Skeletal muscle satellite cell (primary cell): ENCODE measurements at regions not wholly inside any gene's neighbourhood (a gene's known extent, or its start where the extent isn't known, plus 50 kb on each side); places are given as distances from the start of the nearest gene placed in this dataset.
"Not testable (repeated sequence)": the region's sequence is repeated elsewhere in the genome, so short reads cannot be mapped to it uniquely, and the experiment has no call there.

ENCODE experiments used
- H3K27me3 ChIP-seq: 2 replicates; pipeline ENCODE4 v1.7.0; 2013; ENCODE audit warnings: low read length; ENCODE audit not compliant: control insufficient read depth, insufficient read depth
- H3K36me3 ChIP-seq: 2 replicates; pipeline ENCODE4 v1.7.0; 2013; ENCODE audit warnings: mild to moderate bottlenecking, control low read depth, low read length; ENCODE audit not compliant: insufficient read depth
- H3K4me1 ChIP-seq: 2 replicates; pipeline ENCODE4 v1.7.0; 2013; ENCODE audit warnings: low read length; ENCODE audit not compliant: control insufficient read depth, insufficient read depth
- H3K4me2 ChIP-seq: 2 replicates; pipeline ENCODE4 v1.7.0; 2013; ENCODE audit warnings: mild to moderate bottlenecking, low read length
- H3K4me3 ChIP-seq: 2 replicates; pipeline ENCODE4 v1.7.0; 2013; ENCODE audit warnings: low read length
- H3K9ac ChIP-seq: 2 replicates; pipeline ENCODE4 v1.7.0; 2013; ENCODE audit warnings: mild to moderate bottlenecking, low read depth, low read length, moderate library complexity
- H3K9me3 ChIP-seq: replicated peaks from 2 replicates; pipeline ENCODE4 v1.7.0; 2013; ENCODE audit warnings: mild to moderate bottlenecking, control low read depth, low read length

DNA sequence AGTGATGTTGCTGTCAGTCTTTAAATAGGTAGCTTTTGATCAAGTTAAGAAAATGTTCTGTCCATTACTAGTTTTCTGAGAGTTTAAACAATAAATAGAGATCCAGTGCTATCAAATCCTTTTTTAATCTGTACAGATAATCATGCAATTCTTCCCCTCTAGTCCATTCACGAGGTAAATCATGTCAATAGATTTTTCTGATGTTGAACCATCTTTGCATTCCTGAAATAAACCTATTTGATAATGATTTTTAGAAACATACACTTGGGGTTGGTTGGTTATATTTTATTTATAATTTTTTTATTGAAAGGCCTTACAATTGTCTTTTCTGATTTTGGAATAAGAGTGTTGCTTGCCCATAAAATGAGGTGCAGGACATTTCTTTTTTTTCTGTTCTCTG is 95.0 kb downstream of the FAM53A start:
- no peaks in the 10 kb centered on the region for H3K4me1 ChIP-seq
- H3K4me2 ChIP-seq, result no peak overlapping the region
- H3K36me3 ChIP-seq, result no peaks in the 10 kb centered on the region
- peaks cover 9% of the 10 kb centered on the region for H3K27me3 ChIP-seq
- H3K9ac ChIP-seq, result no peak overlapping the region
- no peak overlapping the region for H3K4me3 ChIP-seq
- peaks cover 14% of the 10 kb centered on the region for H3K9me3 ChIP-seq

GRCh38 chr4:1588306-1588705 is 95.8 kb downstream of the FAM53A start:
- no peak overlapping the region for H3K4me2 ChIP-seq
- H3K4me3 ChIP-seq, result no peak overlapping the region
- H3K9me3 ChIP-seq, result peaks cover 14% of the 10 kb centered on the region
- no peaks in the 10 kb centered on the region for H3K4me1 ChIP-seq
- H3K27me3 ChIP-seq, result peaks cover 9% of the 10 kb centered on the region
- H3K36me3 ChIP-seq, result no peaks in the 10 kb centered on the region
- H3K9ac ChIP-seq, result no peak overlapping the region

GRCh38 chr4:1584498-1584897 is 99.6 kb downstream of the FAM53A start:
- H3K4me3 ChIP-seq, result no peak overlapping the region
- no peaks in the 10 kb centered on the region for H3K4me1 ChIP-seq
- H3K9ac ChIP-seq, result no peak overlapping the region
- no peak overlapping the region for H3K4me2 ChIP-seq
- peaks cover 24% of the 10 kb centered on the region for H3K27me3 ChIP-seq
- no peaks in the 10 kb centered on the region for H3K36me3 ChIP-seq
- H3K9me3 ChIP-seq, result no peaks in the 10 kb centered on the region

- H3K36me3 ChIP-seq, result no peaks in the 10 kb centered on the region
- H3K4me3 ChIP-seq, result no peak overlapping the region
- H3K9ac ChIP-seq, result no peak overlapping the region
- H3K4me1 ChIP-seq, result no peaks in the 10 kb centered on the region
- H3K9me3 ChIP-seq, result no peaks in the 10 kb centered on the region
- peaks cover 24% of the 10 kb centered on the region for H3K27me3 ChIP-seq
- no peak overlapping the region for H3K4me2 ChIP-seq
Measured at GRCh38 chr4:1583859-1584258, 100.3 kb downstream of the FAM53A start.

DNA sequence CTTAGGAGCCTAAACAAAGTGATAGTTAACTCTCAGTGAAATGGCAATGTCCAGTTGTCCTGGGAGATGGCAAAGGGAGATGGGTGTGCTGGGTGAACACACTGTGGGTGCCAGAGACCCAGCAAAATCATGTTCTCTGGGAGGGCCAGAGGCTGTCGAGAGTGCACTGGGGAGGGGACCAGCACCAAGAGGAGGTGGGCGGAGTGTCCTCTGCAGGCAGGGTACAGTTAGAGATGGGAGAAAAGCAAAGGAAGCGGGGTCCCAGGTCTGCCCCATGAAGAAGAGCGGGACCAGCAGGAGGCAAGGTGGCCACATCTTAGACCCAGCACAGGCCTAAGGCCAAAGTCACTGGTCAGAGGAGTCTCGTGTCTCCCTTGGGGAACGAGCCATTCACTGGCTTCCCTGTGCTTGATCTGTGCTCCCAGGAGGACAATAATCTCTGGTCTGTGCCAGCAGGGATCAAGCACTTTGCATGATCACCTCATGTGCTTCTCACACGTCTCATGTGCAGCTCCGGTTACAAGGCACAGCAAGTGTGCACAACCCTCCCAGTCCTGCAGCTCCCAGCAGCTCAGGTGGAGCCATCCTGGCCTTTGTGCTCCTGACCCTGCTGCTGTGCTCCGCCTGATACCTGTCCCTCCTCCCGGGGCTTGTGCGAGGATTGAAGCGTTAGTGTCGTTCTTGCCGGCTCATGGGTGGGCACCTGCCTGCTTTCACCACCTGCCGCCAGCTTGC is 100.9 kb downstream of the FAM53A start:
- Histone ChIP-seq H3K4me2 (no peak overlapping the region), H3K4me3 (no peak overlapping the region), H3K4me1 (no peaks in the 10 kb centered on the region), H3K36me3 (no peaks in the 10 kb centered on the region), H3K27me3 (peaks cover 21% of the 10 kb centered on the region), H3K9ac (no peak overlapping the region), H3K9me3 (no peaks in the 10 kb centered on the region)

DNA sequence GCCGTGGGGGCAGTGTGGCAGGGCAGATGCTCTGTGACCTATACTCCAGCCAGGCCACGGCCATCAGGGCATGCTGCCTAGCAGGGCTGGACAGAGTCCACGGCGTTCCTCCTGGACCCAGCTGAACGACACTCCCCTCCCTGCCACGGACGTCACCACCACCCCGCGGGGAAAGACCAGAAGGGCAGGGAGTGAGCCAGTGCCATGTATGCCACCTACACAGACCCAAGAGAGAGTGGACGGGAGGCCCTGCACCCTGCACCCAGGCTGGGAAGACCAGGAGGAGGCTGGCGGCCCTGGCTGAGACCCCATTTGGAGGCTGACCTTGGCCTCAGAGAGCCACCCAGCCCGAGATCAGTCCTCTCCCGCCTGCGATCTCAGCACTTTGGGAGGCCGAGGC is 101.9 kb downstream of the FAM53A start:
- H3K4me2 ChIP-seq, result no peak overlapping the region
- no peak overlapping the region for H3K9ac ChIP-seq
- no peaks in the 10 kb centered on the region for H3K36me3 ChIP-seq
- H3K4me1 ChIP-seq, result no peaks in the 10 kb centered on the region
- no peak overlapping the region for H3K4me3 ChIP-seq
- H3K27me3 ChIP-seq, result peaks cover 21% of the 10 kb centered on the region
- H3K9me3 ChIP-seq, result no peaks in the 10 kb centered on the region

GRCh38 chr4:1581164-1581894 is 102.8 kb downstream of the FAM53A start:
- H3K4me1 ChIP-seq, result not testable (repeated sequence)

GRCh38 chr4:1580692-1581012 is 103.5 kb downstream of the FAM53A start:
- H3K4me3 ChIP-seq, H3K36me3 ChIP-seq, H3K9ac ChIP-seq, H3K9me3 ChIP-seq, H3K4me2 ChIP-seq, H3K4me1 ChIP-seq: not testable (repeated sequence)
- H3K27me3 ChIP-seq, result peaks cover 21% of the 10 kb centered on the region

More at GRCh38 chr4:1581164-1581894, 102.8 kb downstream of the FAM53A start:
- not testable (repeated sequence) for H3K9ac ChIP-seq, H3K4me3 ChIP-seq, H3K36me3 ChIP-seq, H3K9me3 ChIP-seq, H3K4me2 ChIP-seq
- H3K27me3 ChIP-seq, result peaks cover 21% of the 10 kb centered on the region

DNA sequence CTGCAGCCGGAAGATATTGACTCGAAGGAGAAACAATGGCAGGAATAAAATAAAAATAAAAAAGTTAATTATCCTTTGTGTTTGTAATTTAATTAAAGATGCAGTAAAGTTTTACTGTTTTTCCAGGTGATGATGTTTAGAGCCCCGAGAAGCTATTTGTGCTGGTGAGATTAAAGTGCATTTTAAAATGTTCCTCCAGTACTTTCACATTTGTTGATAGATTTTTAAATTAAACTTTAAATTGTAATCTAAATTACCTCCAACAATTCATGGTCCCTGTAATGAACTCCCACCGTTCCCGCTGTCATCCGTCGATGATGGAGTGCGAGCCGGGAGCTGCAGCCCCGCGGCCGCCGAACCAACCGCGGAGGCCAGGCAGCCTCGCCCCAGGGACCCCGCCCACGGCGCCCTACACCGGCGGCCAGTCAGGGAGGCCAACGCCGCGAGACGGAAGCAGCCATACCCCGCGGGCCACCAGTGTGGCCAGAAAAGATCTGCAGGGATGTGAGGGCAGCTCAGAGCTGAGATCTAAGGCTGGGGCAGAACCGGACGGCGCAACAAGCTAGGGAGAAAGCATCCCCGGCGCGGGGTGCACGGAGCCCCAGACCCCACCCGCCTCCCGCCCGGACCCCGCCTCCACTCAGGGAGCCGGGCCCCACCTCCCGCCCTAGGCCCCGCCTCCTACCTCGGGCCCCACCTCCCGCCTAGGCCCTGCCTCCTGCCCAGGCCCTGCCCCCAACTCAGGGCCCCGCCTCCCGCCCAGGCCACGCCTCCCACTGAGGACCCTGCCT is 104.0 kb downstream of the FAM53A start:
- Histone ChIP-seq H3K9me3 (no peaks in the 10 kb centered on the region), H3K4me3 (peak overlapping the region; percentile 79), H3K27me3 (peaks cover 21% of the 10 kb centered on the region), H3K4me1 (no peaks in the 10 kb centered on the region), H3K4me2 (peak overlapping the region; percentile 98), H3K36me3 (no peaks in the 10 kb centered on the region), H3K9ac (peak overlapping the region; percentile 79)

GRCh38 chr4:1579001-1579900 is 104.9 kb downstream of the FAM53A start:
- peak overlapping the region; percentile 98 for H3K4me2 ChIP-seq
- H3K9ac ChIP-seq, result peak overlapping the region; percentile 79
- H3K9me3 ChIP-seq, result no peaks in the 10 kb centered on the region
- peaks cover 21% of the 10 kb centered on the region for H3K27me3 ChIP-seq
- peak overlapping the region; percentile 79 for H3K4me3 ChIP-seq
- H3K36me3 ChIP-seq, result no peaks in the 10 kb centered on the region
- no peaks in the 10 kb centered on the region for H3K4me1 ChIP-seq
